Mesendoderm (in vitro differentiated cells): ENCODE measurements at regions not wholly inside any gene's neighbourhood (a gene's known extent, or its start where the extent isn't known, plus 50 kb on each side); places are given as distances from the start of the nearest gene placed in this dataset.

Source experiments
- DNase-seq: peaks from one replicate; pipeline ENCODE4 v3.0.0; 2013
- H2AK5ac ChIP-seq: 2 replicates; pipeline ENCODE4 v1.6.1; 2013; ENCODE audit warnings: low read length, inconsistent platforms
- H2BK120ac ChIP-seq: 2 replicates; pipeline ENCODE4 v1.6.1; 2013; ENCODE audit warnings: low read depth, mild to moderate bottlenecking, low read length, moderate library complexity, mixed read lengths
- H2BK15ac ChIP-seq: replicated peaks from 2 replicates; pipeline ENCODE4 v1.6.1; 2013; ENCODE audit warnings: low read depth, mild to moderate bottlenecking, moderate library complexity
- H2BK5ac ChIP-seq: 2 replicates; pipeline ENCODE4 v1.6.1; 2013; ENCODE audit warnings: low read length, inconsistent platforms
- H3K18ac ChIP-seq: 2 replicates; pipeline ENCODE4 v1.6.1; 2013; ENCODE audit warnings: mild to moderate bottlenecking, low read length, mixed read lengths
- H3K23ac ChIP-seq: one replicate; pipeline ENCODE4 v1.6.1; 2013; ENCODE audit warnings: low read length
- H3K27ac ChIP-seq: 2 replicates; pipeline ENCODE4 v1.5.1; 2013; ENCODE audit warnings: low read depth, mild to moderate bottlenecking, inconsistent platforms, low read length, moderate library complexity
- H3K27me3 ChIP-seq: 2 replicates; pipeline ENCODE4 v1.6.1; 2013; ENCODE audit warnings: low read length, control low read depth, mild to moderate bottlenecking, inconsistent platforms; ENCODE audit not compliant: insufficient read depth, poor library complexity
- H3K36me3 ChIP-seq: 2 replicates; pipeline ENCODE4 v1.6.1; 2013; ENCODE audit warnings: low read length, inconsistent platforms; ENCODE audit not compliant: control insufficient read depth, insufficient read depth
- H3K4ac ChIP-seq: one replicate; pipeline ENCODE4 v1.6.1; 2013; ENCODE audit warnings: low read depth, mild to moderate bottlenecking, low read length, moderate library complexity
- H3K4me1 ChIP-seq: 2 replicates; pipeline ENCODE4 v1.6.1; 2013; ENCODE audit warnings: low read depth, low read length, inconsistent platforms; ENCODE audit not compliant: control insufficient read depth
- H3K4me2 ChIP-seq: 2 replicates; pipeline ENCODE4 v1.6.1; 2013; ENCODE audit warnings: low read length
- H3K4me3 ChIP-seq: 2 replicates; pipeline ENCODE4 v1.5.1; 2013; ENCODE audit warnings: mild to moderate bottlenecking, low read length
- H3K56ac ChIP-seq: one replicate; pipeline ENCODE4 v1.6.1; 2013; ENCODE audit warnings: low read length
- H3K79me1 ChIP-seq: 2 replicates; pipeline ENCODE4 v1.6.1; 2013; ENCODE audit warnings: low read length, inconsistent platforms
- H3K79me2 ChIP-seq: 2 replicates; pipeline ENCODE4 v1.6.1; 2013; ENCODE audit warnings: mild to moderate bottlenecking, low read length; ENCODE audit not compliant: control insufficient read depth, insufficient read depth
- H3K9ac ChIP-seq: 2 replicates; pipeline ENCODE4 v1.6.1; 2013; ENCODE audit warnings: low read length, inconsistent platforms
- H4K5ac ChIP-seq: one replicate; pipeline ENCODE4 v1.6.1; 2013; ENCODE audit warnings: low read length
- H4K8ac ChIP-seq: one replicate; pipeline ENCODE4 v1.6.1; 2013; ENCODE audit warnings: low read depth, mild to moderate bottlenecking, control low read depth, low read length, moderate library complexity
- WGBS: extraction: QIAGEN DNeasy Blood & Tissue Kit; methylation state at CpG from one replicate; pipeline ENCODE4 v1.1.7; 2013; ENCODE audit warnings: low lambda C conversion rate, missing lambda C conversion rate; ENCODE audit not compliant: insufficient coverage; ENCODE audit errors: extremely low coverage; 5-methylcytosine and 5-hydroxymethylcytosine counted together

DNA sequence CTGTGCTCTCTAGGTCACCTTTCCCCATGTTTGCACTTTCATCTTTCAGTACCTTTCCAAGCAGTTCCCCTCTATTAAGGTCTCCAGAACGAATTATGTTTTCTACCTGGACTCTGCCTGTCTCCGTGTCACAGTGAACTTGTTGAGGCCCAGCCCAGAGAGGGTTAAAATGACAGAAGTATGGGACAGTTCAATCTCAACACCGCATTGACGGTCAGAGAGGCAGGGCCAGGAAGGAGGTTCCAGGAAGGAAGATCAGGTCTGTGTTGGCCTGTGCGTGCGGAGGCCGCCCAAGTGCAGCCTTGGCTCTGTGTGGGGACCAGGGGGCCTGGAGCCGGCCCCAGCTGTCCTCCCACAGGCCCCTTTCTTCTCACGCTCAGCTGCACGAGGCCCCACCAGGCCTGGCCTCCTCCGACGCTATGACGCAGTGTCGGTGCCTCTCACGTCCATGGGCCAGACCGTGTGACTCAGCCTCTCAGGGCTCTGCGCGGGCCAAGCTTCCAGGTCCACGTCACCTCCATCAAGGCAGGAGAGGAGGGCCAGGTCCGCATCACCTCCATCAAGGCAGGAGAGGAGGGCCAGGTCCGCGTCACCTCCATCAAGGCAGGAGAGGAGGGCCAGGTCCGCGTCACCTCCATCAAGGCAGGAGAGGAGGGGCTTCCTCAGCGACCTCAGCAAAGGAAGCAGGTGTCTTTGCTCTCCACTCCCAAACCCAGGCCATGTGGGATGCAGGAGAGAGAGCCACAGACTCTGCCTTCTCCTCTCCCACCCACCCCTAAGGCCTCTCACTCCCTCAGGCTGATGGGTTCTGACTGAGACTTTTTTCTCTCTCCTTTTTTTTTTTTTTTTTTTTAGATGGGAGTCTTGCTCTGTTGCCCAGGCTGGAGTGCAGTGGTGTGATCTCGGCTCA is 83.1 kb downstream of the CPN2 start:
- no peaks in the 10 kb centered on the region for H3K79me2 ChIP-seq
- H3K4me2 ChIP-seq: no peak overlapping the region
- H3K4ac ChIP-seq: no peak overlapping the region
- H4K5ac ChIP-seq: no peak overlapping the region
- no peak overlapping the region for H2BK120ac ChIP-seq
- no peak overlapping the region for H3K23ac ChIP-seq
- H2BK5ac ChIP-seq: no peak overlapping the region
- H3K9ac ChIP-seq: no peak overlapping the region
- no peak overlapping the region for H2AK5ac ChIP-seq
- no peak overlapping the region for H3K4me3 ChIP-seq
- H3K4me1 ChIP-seq: no peaks in the 10 kb centered on the region
- H3K18ac ChIP-seq: no peak overlapping the region
- no peak overlapping the region for H2BK15ac ChIP-seq
- no peak overlapping the region for H3K27ac ChIP-seq
- no CpG with 5 or more reads among the region's 26 CpGs for WGBS
- H3K27me3 ChIP-seq: no peaks in the 10 kb centered on the region
- no peak overlapping the region for H4K8ac ChIP-seq
- DNase-seq: no peak
- no peaks in the 10 kb centered on the region for H3K79me1 ChIP-seq
- H3K56ac ChIP-seq: no peak overlapping the region
- no peaks in the 10 kb centered on the region for H3K36me3 ChIP-seq

GRCh38 chr3:194268654-194269512 is 82.2 kb downstream of the CPN2 start:
- no peak overlapping the region for H3K18ac ChIP-seq
- H2BK5ac ChIP-seq: no peak overlapping the region
- peak overlapping the region; percentile 75 for H3K56ac ChIP-seq
- H3K36me3 ChIP-seq: no peaks in the 10 kb centered on the region
- no peaks in the 10 kb centered on the region for H3K27me3 ChIP-seq
- H2BK15ac ChIP-seq: no peak overlapping the region
- H3K4ac ChIP-seq: no peak overlapping the region
- no peaks in the 10 kb centered on the region for H3K4me1 ChIP-seq
- H3K9ac ChIP-seq: no peak overlapping the region
- no peaks in the 10 kb centered on the region for H3K79me2 ChIP-seq
- H4K5ac ChIP-seq: no peak overlapping the region
- H3K4me3 ChIP-seq: no peak overlapping the region
- H3K4me2 ChIP-seq: no peak overlapping the region
- H3K79me1 ChIP-seq: no peaks in the 10 kb centered on the region
- no CpG with 5 or more reads among the region's 12 CpGs for WGBS
- no peak overlapping the region for H2BK120ac ChIP-seq
- no peak overlapping the region for H4K8ac ChIP-seq
- no peak for DNase-seq
- no peak overlapping the region for H3K27ac ChIP-seq
- H3K23ac ChIP-seq: no peak overlapping the region
- H2AK5ac ChIP-seq: no peak overlapping the region

DNA sequence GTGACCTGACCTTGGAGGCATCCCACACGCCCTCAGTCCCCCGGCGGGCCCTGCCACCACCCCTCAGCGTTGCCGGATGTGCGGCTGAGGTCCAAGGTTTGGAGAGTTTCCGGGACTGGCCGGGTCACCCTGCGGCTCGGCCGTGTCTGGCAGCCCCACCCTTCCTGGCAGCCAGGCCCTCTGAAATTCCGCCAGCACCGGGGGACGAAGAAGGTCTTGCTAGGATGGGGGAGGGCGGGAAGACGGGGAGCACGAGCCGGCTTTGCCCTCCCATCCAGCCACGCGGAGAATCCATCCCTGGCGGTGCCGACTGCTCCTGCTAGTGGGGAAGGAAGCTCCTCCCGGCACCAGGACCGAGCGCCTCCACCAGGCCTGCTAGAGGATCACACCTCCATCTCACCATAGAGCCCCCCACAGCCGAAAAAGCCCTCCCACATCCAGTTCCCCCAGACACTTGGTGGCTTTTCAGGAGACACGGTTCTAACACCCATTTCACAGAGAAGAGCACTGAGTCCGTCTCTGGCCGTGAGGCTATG is 81.5 kb downstream of the CPN2 start:
- H2BK120ac ChIP-seq: peak overlapping the region; percentile 9
- no peaks in the 10 kb centered on the region for H3K36me3 ChIP-seq
- H3K9ac ChIP-seq: peak overlapping the region; percentile 47
- no peaks in the 10 kb centered on the region for H3K27me3 ChIP-seq
- DNase-seq: peak; percentile 92
- H3K27ac ChIP-seq: no peak overlapping the region
- no peak overlapping the region for H3K4me3 ChIP-seq
- no peak overlapping the region for H3K4ac ChIP-seq
- no peak overlapping the region for H2BK5ac ChIP-seq
- no CpG with 5 or more reads among the region's 29 CpGs for WGBS
- H4K8ac ChIP-seq: no peak overlapping the region
- peak overlapping the region; percentile 44 for H3K18ac ChIP-seq
- no peak overlapping the region for H2BK15ac ChIP-seq
- H3K79me2 ChIP-seq: no peaks in the 10 kb centered on the region
- H3K79me1 ChIP-seq: no peaks in the 10 kb centered on the region
- no peak overlapping the region for H2AK5ac ChIP-seq
- H4K5ac ChIP-seq: no peak overlapping the region
- H3K4me2 ChIP-seq: no peak overlapping the region
- H3K23ac ChIP-seq: peak overlapping the region; percentile 74
- H3K56ac ChIP-seq: peak overlapping the region; percentile 75
- no peaks in the 10 kb centered on the region for H3K4me1 ChIP-seq

DNA sequence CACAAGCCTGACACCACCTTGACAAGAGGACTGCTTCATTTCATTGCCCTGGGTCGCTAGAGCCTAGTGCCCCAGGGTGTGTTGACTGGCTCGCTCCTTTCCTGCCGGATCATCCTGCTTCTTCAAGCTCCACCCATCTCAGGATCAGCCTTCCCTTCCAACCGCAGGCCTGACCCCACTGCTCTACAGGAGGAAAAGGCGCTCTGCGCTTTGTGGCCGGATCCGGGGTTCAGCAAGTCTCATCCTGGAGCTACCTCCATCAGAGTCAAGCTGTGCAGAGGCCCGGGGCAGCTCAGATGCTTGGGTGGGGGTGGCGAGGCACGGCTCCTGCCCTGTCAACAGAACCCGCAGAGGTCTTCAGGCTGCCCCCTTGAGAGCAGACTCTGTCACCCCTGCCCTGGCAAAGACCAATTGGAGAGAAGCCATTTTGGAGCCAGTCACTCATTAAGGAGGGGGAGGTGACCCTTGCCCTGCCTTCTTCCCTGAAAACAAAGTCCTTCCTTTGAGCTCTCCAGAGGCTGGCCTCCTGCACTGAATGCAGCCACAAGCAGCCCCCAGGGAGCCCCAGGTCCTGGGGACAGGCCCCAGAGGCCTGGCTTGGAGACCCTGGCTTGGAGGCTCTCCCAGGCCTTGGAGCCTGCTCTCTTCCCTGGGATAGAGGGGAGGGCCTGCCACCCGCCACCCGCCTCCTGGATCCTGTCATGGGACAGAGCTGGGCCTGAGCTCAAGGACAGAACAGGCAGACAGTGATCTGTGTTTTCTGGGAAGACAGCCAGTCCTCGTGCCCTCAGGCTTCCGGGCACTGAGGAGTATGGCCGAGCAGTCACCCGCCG is 80.3 kb downstream of the CPN2 start:
- Histone ChIP-seq H2BK15ac (no peak overlapping the region), H3K9ac (no peak overlapping the region), H3K27me3 (no peaks in the 10 kb centered on the region), H4K5ac (peak overlapping the region; percentile 6), H2AK5ac (no peak overlapping the region), H3K23ac (no peak overlapping the region), H3K4me3 (no peak overlapping the region), H3K4me1 (no peaks in the 10 kb centered on the region), H3K18ac (peak overlapping the region; percentile 34), H2BK5ac (no peak overlapping the region), H3K79me1 (no peaks in the 10 kb centered on the region), H4K8ac (no peak overlapping the region), H3K4ac (peak overlapping the region; percentile 56), H3K79me2 (no peaks in the 10 kb centered on the region), H2BK120ac (no peak overlapping the region), H3K36me3 (no peaks in the 10 kb centered on the region), H3K27ac (no peak overlapping the region), H3K56ac (peak overlapping the region; percentile 79), H3K4me2 (no peak overlapping the region)
- no CpG with 5 or more reads among the region's 19 CpGs for WGBS
- peak; percentile 81 for DNase-seq

DNA sequence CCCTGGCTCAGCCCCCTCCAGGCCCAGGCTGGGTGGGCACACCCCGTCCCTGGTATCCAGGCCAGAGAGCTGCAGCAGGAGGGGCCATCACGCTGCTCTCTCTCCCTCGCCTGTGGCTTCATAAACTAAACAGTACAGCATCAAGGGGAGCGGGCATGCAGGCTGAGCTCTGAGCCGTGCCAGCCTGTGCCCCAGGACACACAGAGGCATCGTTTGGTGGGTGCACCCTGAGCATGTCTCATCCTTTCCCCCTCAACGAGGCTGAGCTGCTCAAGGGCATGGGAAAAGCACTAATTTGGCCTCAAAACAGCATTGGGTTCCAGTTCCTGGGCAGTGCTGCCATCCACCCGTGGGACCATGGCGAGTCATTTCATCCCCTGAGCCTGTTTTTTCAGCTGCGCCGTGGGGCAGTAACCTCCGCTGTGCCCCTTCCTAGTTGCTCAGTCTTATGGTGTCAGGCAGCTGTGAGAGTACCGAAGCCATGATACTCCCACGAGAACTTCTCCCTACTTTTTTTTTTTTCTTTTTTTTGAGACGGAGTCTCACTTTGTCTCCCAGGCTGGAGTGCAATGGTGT is 79.6 kb downstream of the CPN2 start:
- no peak overlapping the region for H3K27ac ChIP-seq
- no peak overlapping the region for H2BK120ac ChIP-seq
- no peak overlapping the region for H3K18ac ChIP-seq
- no peak overlapping the region for H3K4ac ChIP-seq
- no peak overlapping the region for H3K4me3 ChIP-seq
- DNase-seq: no peak
- H2BK15ac ChIP-seq: no peak overlapping the region
- H4K5ac ChIP-seq: no peak overlapping the region
- H3K56ac ChIP-seq: peak overlapping the region; percentile 22
- H4K8ac ChIP-seq: no peak overlapping the region
- H3K36me3 ChIP-seq: no peaks in the 10 kb centered on the region
- H3K4me1 ChIP-seq: no peaks in the 10 kb centered on the region
- no CpG with 5 or more reads among the region's 15 CpGs for WGBS
- no peak overlapping the region for H3K9ac ChIP-seq
- no peaks in the 10 kb centered on the region for H3K79me2 ChIP-seq
- H3K23ac ChIP-seq: no peak overlapping the region
- H3K79me1 ChIP-seq: no peaks in the 10 kb centered on the region
- no peak overlapping the region for H3K4me2 ChIP-seq
- H2AK5ac ChIP-seq: no peak overlapping the region
- no peaks in the 10 kb centered on the region for H3K27me3 ChIP-seq
- no peak overlapping the region for H2BK5ac ChIP-seq
